SU-DHL-6 (cell line): ENCODE measurements at regions not wholly inside any gene's neighbourhood (a gene's known extent, or its start where the extent isn't known, plus 50 kb on each side); places are given as distances from the start of the nearest gene placed in this dataset.

ENCODE experiments used
- H2AFZ ChIP-seq: fragments of 200-600 bp; sonication (generic); 2 replicates; pipeline ENCODE4 v1.6.1; 2014; ENCODE audit warnings: low read depth, mild to moderate bottlenecking, moderate library complexity, mixed read lengths, antibody characterized with exemption, low read length; ENCODE audit not compliant: severe bottlenecking
- H3F3A ChIP-seq: fragments of 200-600 bp; shearing (Covaris generic); 2 replicates; pipeline ENCODE4 v1.6.0; 2016; ENCODE audit warnings: antibody characterized with exemption, mild to moderate bottlenecking; ENCODE audit not compliant: insufficient read depth
- H3K27ac ChIP-seq: fragments of 200-600 bp; sonication (generic); 2 replicates; pipeline ENCODE4 v1.5.1; 2016; ENCODE audit warnings: low read depth, mild to moderate bottlenecking, low read length, moderate library complexity, mixed read lengths
- H3K27me3 ChIP-seq: fragments of 200-600 bp; sonication (generic), shearing (Covaris generic); 2 replicates; pipeline ENCODE4 v1.6.0; 2014; ENCODE audit warnings: mild to moderate bottlenecking, low read length
- H3K36me3 ChIP-seq: fragments of 200-600 bp; sonication (generic); 2 replicates; pipeline ENCODE4 v1.6.1; 2014; ENCODE audit warnings: mild to moderate bottlenecking, low read length, mixed read lengths
- H3K4me2 ChIP-seq: fragments of 300-600, 200-600 bp; shearing (Covaris generic), sonication (generic); 2 replicates; pipeline ENCODE4 v1.6.0; 2014; ENCODE audit warnings: low read length, low read depth, mild to moderate bottlenecking; ENCODE audit not compliant: poor library complexity, severe bottlenecking
- H3K4me3 ChIP-seq: fragments of 200-600 bp; sonication (generic); 2 replicates; pipeline ENCODE4 v1.5.1; 2014; ENCODE audit warnings: antibody characterized with exemption, low read length, mild to moderate bottlenecking, mixed read lengths; ENCODE audit not compliant: insufficient read depth, poor library complexity, severe bottlenecking
- H3K79me2 ChIP-seq: fragments of 200-600 bp; sonication (generic); 2 replicates; pipeline ENCODE4 v1.6.1; 2014; ENCODE audit warnings: mild to moderate bottlenecking, low read length, moderate library complexity; ENCODE audit not compliant: insufficient read depth
- H3K9ac ChIP-seq: fragments of 200-600 bp; sonication (generic); 2 replicates; pipeline ENCODE4 v1.7.0; 2014; ENCODE audit warnings: mild to moderate bottlenecking, low read length
- H3K9me2 ChIP-seq: fragments of 200-600 bp; sonication (generic); replicated peaks from 2 replicates; pipeline ENCODE4 v1.6.1; 2014; ENCODE audit warnings: low read length; ENCODE audit not compliant: insufficient read depth
- H3K9me3 ChIP-seq: fragments of 200-600 bp; sonication (generic); 2 replicates; pipeline ENCODE4 v1.6.1; 2014; ENCODE audit warnings: low read length, mixed read lengths; ENCODE audit not compliant: insufficient read depth
- H4K20me1 ChIP-seq: fragments of 200-600 bp; sonication (generic); 2 replicates; pipeline ENCODE4 v1.6.1; 2014; ENCODE audit warnings: low read depth, mild to moderate bottlenecking, antibody characterized with exemption, low read length, moderate library complexity, mixed read lengths
- EZH2phosphoT487 ChIP-seq: fragments of 200-600 bp; sonication (generic), shearing (Covaris generic); conservative IDR thresholded peaks from 2 replicates; pipeline ENCODE4 v1.6.1; 2018; ENCODE audit warnings: mild to moderate bottlenecking, antibody characterized with exemption, low read length, moderate library complexity, mixed read lengths
- TF ChIP-seq, protein P1 (sequence below): fragments of 200-600 bp; sonication (generic); IDR thresholded peaks from one replicate; pipeline ENCODE4 v1.5.1; 2017; ENCODE audit warnings: antibody characterized with exemption, mild to moderate bottlenecking, low read length, moderate library complexity; ENCODE audit not compliant: insufficient read depth, poor library complexity, severe bottlenecking

DNA sequence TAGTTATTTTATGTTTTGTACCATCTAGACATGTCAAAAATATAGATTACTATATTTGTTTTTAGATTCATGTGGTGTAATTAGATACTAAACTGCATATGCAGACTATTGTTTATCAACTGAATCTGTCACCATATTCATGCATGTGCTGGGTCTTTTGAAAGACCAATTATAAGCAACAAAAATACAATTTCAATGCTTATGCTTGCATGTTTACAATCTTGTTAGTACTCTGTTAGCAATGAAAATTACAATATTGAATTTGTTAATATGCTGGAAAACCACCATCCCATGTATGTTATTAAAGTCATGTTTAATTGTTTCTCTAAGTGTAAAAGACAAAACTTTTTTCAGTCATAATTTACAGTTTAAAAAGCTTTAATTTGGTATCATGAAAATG is 140.9 kb downstream of the HGF start:
- Histone ChIP-seq H3K9me2 (no peaks in the 10 kb centered on the region), H3K27me3 (no peaks in the 10 kb centered on the region), H3K36me3 (no peaks in the 10 kb centered on the region), H3K79me2 (no peaks in the 10 kb centered on the region), H4K20me1 (no peaks in the 10 kb centered on the region), H3K4me2 (no peak overlapping the region), H3K27ac (no peak overlapping the region), H3K9ac (no peak overlapping the region), H3F3A (no peaks in the 10 kb centered on the region), H2AFZ (no peak overlapping the region), H3K4me3 (no peak overlapping the region), H3K9me3 (no peaks in the 10 kb centered on the region)
- no peak for TF ChIP-seq EZH2phosphoT487
- TF ChIP-seq, protein P1, sequence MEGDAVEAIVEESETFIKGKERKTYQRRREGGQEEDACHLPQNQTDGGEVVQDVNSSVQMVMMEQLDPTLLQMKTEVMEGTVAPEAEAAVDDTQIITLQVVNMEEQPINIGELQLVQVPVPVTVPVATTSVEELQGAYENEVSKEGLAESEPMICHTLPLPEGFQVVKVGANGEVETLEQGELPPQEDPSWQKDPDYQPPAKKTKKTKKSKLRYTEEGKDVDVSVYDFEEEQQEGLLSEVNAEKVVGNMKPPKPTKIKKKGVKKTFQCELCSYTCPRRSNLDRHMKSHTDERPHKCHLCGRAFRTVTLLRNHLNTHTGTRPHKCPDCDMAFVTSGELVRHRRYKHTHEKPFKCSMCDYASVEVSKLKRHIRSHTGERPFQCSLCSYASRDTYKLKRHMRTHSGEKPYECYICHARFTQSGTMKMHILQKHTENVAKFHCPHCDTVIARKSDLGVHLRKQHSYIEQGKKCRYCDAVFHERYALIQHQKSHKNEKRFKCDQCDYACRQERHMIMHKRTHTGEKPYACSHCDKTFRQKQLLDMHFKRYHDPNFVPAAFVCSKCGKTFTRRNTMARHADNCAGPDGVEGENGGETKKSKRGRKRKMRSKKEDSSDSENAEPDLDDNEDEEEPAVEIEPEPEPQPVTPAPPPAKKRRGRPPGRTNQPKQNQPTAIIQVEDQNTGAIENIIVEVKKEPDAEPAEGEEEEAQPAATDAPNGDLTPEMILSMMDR, result no peak

DNA sequence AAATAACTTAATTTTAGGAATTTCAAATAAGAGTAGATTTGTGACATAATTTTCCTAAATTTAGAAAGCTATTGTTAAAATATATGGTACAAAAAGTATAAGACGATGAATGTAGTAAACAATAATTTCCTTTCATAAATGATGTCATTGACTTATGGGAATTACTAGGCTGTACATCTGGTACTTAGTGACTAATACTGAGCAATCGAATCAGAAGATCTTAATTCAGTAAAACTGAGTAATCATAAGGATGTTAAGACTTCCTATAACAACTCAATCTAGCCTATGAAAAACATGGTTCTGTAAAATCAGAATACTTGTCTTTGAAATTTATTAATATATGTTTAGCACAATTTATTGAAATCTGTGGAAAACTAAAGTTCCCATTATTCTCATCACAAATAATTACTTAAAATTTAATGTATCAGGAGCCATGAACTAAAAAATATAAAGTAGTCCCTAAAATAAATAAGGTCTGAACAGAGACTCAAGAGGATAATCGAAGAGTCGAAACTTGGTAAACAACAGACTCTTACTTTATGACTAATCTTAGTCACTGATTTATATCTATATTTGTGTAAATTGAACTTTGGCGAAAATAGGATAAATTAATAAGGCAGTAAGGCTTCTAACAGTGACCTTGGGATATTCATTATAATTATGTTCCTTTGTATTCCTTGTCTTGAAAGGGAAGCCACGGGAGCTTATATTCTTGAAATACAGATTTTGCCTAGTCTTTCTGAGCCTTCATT is 142.1 kb downstream of the HGF start:
- no peaks in the 10 kb centered on the region for H4K20me1 ChIP-seq
- H2AFZ ChIP-seq, result no peak overlapping the region
- H3K9ac ChIP-seq, result no peak overlapping the region
- H3F3A ChIP-seq, result no peaks in the 10 kb centered on the region
- no peaks in the 10 kb centered on the region for H3K36me3 ChIP-seq
- no peak overlapping the region for H3K27ac ChIP-seq
- H3K79me2 ChIP-seq, result no peaks in the 10 kb centered on the region
- TF ChIP-seq, protein P1, result no peak
- TF ChIP-seq EZH2phosphoT487, result no peak
- no peaks in the 10 kb centered on the region for H3K9me2 ChIP-seq
- no peaks in the 10 kb centered on the region for H3K9me3 ChIP-seq
- H3K4me2 ChIP-seq, result no peak overlapping the region
- H3K27me3 ChIP-seq, result no peaks in the 10 kb centered on the region
- no peak overlapping the region for H3K4me3 ChIP-seq

DNA sequence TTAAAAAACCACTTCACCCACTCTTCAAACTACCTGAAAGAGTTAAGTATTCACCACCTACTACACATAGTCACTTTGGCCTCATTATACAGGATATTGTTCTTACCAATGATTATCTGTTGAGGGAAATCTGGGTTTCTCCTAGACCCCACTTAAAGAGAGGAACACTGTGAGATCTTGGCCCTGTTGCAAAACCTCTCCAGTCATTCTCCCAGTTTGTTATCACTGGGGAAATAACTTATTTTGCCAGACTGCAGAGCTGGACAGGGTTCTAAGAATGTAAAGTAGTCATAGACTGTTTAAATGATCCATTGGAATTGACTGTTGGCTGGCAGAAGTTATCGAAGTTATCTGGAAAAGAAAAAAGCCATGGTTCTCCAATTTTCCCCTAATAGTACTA is 143.8 kb downstream of the HGF start:
- Histone ChIP-seq H3K9ac (no peak overlapping the region), H3K4me3 (no peak overlapping the region), H3F3A (no peaks in the 10 kb centered on the region), H4K20me1 (no peaks in the 10 kb centered on the region), H3K79me2 (no peaks in the 10 kb centered on the region), H3K4me2 (no peak overlapping the region), H3K27ac (no peak overlapping the region), H3K9me2 (no peaks in the 10 kb centered on the region), H3K9me3 (no peaks in the 10 kb centered on the region), H3K36me3 (no peaks in the 10 kb centered on the region), H2AFZ (no peak overlapping the region), H3K27me3 (no peaks in the 10 kb centered on the region)
- TF ChIP-seq EZH2phosphoT487, result no peak
- TF ChIP-seq, protein P1, result no peak
